Fibroblast of skin of back (primary cell): ENCODE measurements at regions not wholly inside any gene's neighbourhood (a gene's known extent, or its start where the extent isn't known, plus 50 kb on each side); places are given as distances from the start of the nearest gene placed in this dataset.
"Not testable (repeated sequence)": the region's sequence is repeated elsewhere in the genome, so short reads cannot be mapped to it uniquely, and the experiment has no call there.

Experiments used
- DNase-seq: peaks from one replicate; pipeline ENCODE4 v3.0.0-alpha.2; 2013

GRCh38 chr15:96470681-96471310 is 140.3 kb downstream of the NR2F2 start:
- no peak for DNase-seq

- DNase-seq: no peak
These were observed 142.2 kb downstream of the NR2F2 start for GRCh38 chr15:96472681-96473080.

GRCh38 chr15:96473556-96473955 is 143.1 kb downstream of the NR2F2 start:
- DNase-seq: no peak

GRCh38 chr15:96474231-96474664 is 143.7 kb downstream of the NR2F2 start:
- DNase-seq: no peak

- no peak for DNase-seq
These were observed 146.7 kb downstream of the NR2F2 start for GRCh38 chr15:96477227-96477626.

GRCh38 chr15:96484412-96484811 is 153.9 kb downstream of the NR2F2 start:
- DNase-seq: not testable (repeated sequence)

GRCh38 chr15:96484830-96485229 is 154.3 kb downstream of the NR2F2 start:
- DNase-seq: no peak

GRCh38 chr15:96487245-96487644 is 156.7 kb downstream of the NR2F2 start:
- DNase-seq: no peak

- not testable (repeated sequence) for DNase-seq
These were observed 160.7 kb downstream of the NR2F2 start for GRCh38 chr15:96491066-96491699.

GRCh38 chr15:96491700-96492644 is 161.5 kb downstream of the NR2F2 start:
- not testable (repeated sequence) for DNase-seq

- no peak for DNase-seq
These were observed 164.0 kb downstream of the NR2F2 start for GRCh38 chr15:96494505-96494904.

GRCh38 chr15:96495386-96495785 is 164.9 kb downstream of the NR2F2 start:
- DNase-seq: no peak

- DNase-seq: no peak
These were observed 167.5 kb downstream of the NR2F2 start for GRCh38 chr15:96497951-96498350.

GRCh38 chr15:96500508-96500907 is 170.0 kb downstream of the NR2F2 start:
- no peak for DNase-seq

GRCh38 chr15:96501362-96501761 is 170.9 kb downstream of the NR2F2 start:
- no peak for DNase-seq

- no peak for DNase-seq
These were observed 171.7 kb downstream of the NR2F2 start for GRCh38 chr15:96502196-96502595.

GRCh38 chr15:96503276-96503675 is 172.8 kb downstream of the NR2F2 start:
- DNase-seq: no peak

- DNase-seq: no peak
These were observed 173.9 kb downstream of the NR2F2 start for GRCh38 chr15:96504371-96504770.

- DNase-seq: no peak
These were observed 174.5 kb downstream of the NR2F2 start for GRCh38 chr15:96505014-96505413.

- no peak for DNase-seq
These were observed 184.2 kb downstream of the NR2F2 start for GRCh38 chr15:96514607-96515285.

- DNase-seq: no peak
These were observed 184.9 kb downstream of the NR2F2 start for GRCh38 chr15:96515371-96515770.

GRCh38 chr15:96521386-96521785 is 190.9 kb downstream of the NR2F2 start:
- no peak for DNase-seq
